ENCODE measurements at regions not wholly inside any gene's neighbourhood (a gene's known extent, or its start where the extent isn't known, plus 50 kb on each side); places are given as distances from the start of the nearest gene placed in this dataset.

DNA sequence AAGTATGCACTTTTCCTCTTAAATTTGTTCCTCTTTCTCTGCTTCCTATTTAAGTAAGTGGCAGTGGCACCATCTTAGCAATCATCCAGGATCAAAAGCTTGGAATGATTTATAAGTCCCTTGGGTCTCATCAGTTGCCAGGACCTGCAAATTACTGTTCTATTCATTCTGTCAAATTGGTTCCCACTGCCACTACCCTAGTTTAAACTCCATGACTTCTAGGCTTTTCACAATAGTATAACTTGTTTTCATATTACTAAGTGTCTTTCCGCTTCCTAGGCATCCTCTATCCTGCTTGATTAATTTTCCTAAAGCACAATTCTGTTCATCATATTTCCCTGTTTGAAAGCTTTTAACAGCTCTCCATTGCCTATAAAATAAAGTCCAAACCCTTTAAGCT, 363.9 kb upstream of the MEF2C start:
- DNase-seq = no peak

- DNase-seq = no peak
Measured at GRCh38 chr5:89246252-89246651, 363.3 kb upstream of the MEF2C start.

DNA sequence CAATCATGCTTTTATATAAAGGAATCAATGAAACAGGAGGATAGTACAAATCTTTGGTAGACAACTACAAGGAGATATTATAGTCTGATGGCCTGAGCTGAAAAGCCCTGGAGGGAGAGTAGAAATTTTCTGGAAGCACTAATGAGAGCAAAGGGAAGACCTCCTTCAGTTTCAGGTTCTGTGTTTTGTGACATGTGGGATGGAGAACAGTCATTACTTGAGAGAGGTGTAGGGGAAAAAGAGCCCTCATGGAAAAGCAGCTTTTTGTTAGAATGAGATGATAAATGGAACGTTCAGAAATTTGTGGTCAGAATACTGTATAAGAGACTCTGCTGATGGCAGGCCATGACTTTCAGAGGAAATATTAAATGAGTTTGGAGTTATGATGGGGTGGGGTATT, 360.6 kb upstream of the MEF2C start:
- DNase-seq = no peak

DNA sequence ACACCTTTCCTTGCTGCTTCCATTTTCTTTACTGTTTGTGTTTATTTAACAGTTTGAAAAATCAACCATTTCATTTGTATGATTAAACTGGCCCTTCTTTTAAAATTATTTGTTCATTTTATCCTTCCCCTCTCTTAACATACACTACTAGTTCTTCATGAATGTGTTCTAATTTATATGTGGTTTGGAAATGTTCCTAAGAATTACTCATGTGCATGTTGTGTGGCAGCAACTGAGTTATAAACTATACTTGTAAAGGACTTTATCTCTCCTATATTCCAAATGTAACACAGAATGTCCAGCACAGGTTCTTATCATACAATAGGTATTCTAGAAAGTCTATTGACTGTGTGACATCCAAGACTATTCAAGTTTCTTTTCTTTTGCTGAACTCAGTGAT, 358.2 kb upstream of the MEF2C start:
- no peak for DNase-seq

DNA sequence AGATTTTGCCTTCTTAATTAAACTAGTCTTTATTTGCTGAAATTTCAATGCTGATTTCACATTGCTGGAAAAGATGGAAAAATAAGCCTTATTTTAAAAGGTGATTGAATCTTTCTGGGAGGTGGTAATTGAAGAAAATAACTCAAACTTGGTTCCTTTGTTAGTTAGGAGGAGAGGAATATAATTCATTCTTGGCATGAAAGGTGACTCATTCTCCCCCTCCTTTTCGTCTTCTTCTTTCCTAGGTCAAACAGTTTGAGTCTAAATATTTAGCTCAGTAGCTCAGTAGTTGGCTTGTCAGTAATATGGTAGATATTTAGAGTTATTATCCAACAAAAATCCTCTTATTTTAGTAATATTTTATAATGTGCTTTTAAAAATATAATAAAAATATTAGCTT, 353.9 kb upstream of the MEF2C start:
- no peak for DNase-seq

DNA sequence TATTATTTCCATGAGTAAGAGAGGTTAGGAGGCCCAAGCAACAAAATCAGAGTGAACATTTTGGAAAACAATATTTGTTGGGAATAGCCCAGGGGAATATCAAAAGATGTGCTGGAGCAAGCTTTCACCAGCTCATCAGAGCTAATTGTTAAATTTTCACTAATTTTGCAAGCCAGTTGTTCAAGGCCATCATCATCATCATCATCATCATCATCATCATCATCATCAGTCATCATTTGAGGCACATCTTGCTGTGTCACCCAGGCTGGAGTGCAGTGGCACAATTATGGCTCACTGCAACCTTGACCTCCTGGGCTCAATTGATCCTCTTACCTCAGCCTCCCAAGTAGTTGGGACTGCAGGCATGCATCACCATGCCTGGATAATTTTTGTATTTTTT, 350.5 kb upstream of the MEF2C start:
- DNase-seq = no peak

GRCh38 chr5:89232139-89232603, 349.2 kb upstream of the MEF2C start:
- no peak for DNase-seq

- DNase-seq = no peak
Measured at GRCh38 chr5:89230178-89230577, 347.2 kb upstream of the MEF2C start.

- DNase-seq = no peak
Measured at GRCh38 chr5:89229331-89230070, 346.5 kb upstream of the MEF2C start.

DNA sequence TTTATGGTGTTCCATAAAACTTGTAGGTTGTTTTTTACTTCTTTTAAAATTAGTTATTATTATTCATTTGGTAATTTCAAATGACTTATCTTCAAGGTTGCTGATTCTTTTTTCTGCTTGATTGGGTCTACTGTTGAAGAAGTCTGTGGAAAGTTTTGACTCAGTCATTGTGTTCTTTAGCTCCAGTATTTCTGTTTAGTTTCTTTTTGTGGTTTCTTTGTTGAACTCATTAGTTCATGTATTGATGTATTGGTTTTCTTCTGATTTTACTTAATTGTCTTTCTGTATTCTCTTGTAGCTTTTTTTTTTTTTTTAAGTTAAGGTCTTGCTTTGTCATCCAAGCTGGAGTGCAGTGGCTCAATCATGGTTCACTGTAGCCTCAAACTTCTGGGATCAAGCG, 345.4 kb upstream of the MEF2C start:
- no peak for DNase-seq

DNA sequence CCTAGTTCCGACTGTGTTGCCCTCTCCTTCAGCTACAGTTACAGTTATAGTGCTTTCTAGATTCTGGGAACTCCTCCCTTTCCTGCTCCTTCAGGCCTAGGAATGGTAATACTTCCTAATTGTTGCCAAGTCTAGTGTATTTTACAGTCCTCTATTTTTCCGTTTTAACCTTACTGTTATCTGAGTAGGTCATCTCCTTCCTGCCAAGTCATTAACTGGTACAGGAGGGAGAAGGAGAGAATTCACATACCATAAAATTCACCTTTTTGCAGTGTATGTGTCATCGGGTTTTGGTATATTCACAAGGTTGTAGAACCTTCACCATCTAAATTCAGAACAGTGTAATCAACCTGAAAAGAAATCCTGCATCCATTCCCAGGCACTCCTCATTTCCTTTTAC, 335.4 kb upstream of the MEF2C start:
- DNase-seq = no peak

- no peak for DNase-seq
Measured at GRCh38 chr5:89216606-89217005, 333.6 kb upstream of the MEF2C start.

DNA sequence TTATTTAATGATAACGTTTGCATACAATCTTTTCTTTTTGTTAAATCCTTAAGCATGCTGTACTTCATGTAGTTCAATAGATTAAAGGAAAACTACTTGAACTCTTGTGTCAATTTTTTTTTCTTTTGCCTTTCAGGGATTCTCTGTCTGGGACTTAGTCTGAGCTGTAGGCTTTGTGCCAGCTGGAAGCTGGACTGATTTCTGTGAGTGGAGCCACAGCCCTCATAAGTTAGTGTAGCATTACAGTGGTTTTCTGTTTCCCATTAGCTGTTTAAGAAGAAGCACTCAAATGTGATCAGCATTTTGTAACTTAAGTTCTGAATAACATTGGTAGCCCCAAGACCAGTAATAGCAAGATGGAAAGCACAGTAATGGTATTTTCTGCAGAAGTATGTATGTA, 330.6 kb upstream of the MEF2C start:
- DNase-seq = no peak

- no peak for DNase-seq
Measured at GRCh38 chr5:89211836-89212235, 328.9 kb upstream of the MEF2C start.

GRCh38 chr5:89208811-89209210, 325.8 kb upstream of the MEF2C start:
- DNase-seq = no peak

DNA sequence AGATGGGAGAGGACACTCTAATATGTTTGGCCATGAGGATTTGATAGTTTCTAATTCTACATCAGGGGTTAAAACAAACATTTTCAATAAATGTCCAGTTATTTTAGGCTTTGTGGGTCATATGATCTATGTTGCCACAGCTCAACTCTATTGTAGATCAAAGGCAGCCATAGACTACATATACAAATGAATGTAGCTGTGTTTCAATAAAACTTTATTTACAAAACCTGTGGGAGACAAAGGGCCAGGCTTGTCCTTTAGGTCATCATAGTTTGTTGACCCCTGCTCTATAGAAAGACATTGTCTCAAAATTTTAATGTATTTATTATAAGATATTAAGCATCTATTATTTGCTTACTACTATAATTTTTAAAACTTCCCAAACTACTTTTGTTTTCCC, 325.4 kb upstream of the MEF2C start:
- DNase-seq = no peak

DNA sequence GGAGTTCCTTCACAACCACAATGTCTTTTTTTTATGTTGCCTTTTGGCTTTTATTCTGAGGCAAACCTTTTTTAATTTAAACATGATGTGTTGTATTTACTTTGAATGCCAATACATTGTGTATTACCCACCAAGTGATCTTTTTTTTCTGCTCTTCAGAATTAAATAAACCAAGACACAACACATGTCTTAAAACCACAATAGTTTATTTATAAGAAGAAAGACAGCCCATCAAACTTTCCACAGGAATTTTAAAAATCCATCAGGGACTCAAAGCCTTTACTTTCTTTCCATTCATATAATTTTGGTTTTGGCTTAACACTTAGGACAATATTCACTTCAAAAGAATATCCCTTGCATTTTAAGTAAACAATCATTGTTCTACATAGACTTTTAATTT, 321.8 kb upstream of the MEF2C start:
- DNase-seq = no peak

DNA sequence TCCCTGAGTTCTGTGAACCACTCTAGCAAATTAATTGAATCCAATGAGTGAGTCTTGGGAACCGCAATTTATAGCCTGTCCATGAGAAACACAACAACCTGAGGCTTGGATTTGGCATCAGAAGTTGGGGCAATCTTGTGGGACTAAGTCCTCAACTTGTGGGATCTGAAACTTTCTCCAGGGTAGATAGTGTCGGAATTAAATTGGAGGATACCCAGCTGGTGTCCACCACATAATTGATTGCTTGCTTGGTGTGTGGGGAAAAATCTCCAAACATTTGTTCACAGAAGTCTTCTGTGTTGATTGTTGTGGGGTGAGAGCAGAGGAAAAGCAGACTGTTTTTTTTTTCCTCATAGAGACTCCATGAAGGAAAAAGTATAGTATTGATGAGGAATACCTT, 320.6 kb upstream of the MEF2C start:
- no peak for DNase-seq

DNA sequence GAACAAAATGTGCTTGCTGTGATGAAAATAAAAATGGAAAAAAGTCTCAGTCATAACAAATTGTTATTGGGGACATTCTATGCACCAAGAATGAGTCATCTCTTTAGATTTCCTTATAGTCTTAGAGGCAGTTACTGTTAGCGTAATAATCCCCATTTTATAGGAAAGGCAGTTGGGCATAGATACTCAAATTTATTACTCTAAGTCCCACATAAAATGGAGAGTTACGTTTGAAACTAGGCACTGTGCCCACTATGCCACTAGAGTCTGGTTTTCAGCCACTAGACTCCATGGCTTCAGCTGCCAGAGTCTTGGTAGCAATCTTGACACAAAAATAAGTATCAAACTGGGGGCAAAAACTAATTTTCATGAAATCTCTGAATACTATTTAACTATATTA, 317.9 kb upstream of the MEF2C start:
- no peak for DNase-seq

GRCh38 chr5:89199306-89199705, 316.3 kb upstream of the MEF2C start:
- no peak for DNase-seq

- DNase-seq = no peak
Measured at GRCh38 chr5:89191374-89191773, 308.4 kb upstream of the MEF2C start.

GRCh38 chr5:89190515-89191265, 307.7 kb upstream of the MEF2C start:
- DNase-seq = no peak

DNA sequence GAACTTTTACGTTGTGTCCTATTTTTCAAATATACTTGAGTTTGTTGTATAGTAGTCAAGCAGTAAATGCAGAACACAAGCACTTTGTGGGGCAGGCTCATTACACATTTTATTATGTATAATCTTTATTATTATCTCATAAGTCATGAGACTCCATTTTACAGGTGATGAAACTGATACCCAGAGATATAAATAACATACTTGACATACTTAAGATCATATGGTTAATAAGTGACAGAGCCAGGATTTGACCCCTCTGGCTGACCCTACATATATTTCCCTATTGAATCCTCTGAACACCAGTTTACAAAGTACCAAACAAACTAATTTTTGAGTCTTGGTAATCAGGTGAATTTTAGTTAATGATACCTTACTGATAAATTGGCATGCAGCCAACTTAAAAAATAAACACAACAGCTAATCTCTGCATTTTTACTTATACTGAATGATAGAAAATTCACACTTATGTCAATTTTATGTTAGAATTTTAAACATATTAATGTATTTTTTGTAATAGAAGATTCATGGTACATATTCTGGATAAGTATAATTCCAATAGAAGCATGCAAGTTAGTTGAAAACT, 305.0 kb upstream of the MEF2C start:
- no peak for DNase-seq

GRCh38 chr5:89187268-89187667, 304.3 kb upstream of the MEF2C start:
- DNase-seq = no peak

Measured in effector CD4-positive, alpha-beta T cell (primary cell).